GM12878 (cell line): ENCODE measurements at regions not wholly inside any gene's neighbourhood (a gene's known extent, or its start where the extent isn't known, plus 50 kb on each side); places are given as distances from the start of the nearest gene placed in this dataset.

Experiments
- ATAC-seq: fragments of 200-7000 bp; cut with Tn5 transposase; 3 replicates; pipeline ENCODE4 v1.9.1; 2020; ENCODE audit warnings: mild to moderate bottlenecking, moderate library complexity
- BruUV-seq: library from RNA; stranded (reverse); fragments of 400-500 nt; replicated peaks from 2 replicates; lab custom pipeline; 2021; lab: Mats Ljungman, UMichigan
- CTCF ChIA-PET: fragments of 300-600 bp; sonication (Branson Sonifier 250); formaldehyde crosslinking; extraction: SDS; loops from one replicate; lab custom pipeline; 2021; ENCODE audit warnings: inconsistent platforms; lab: Yijun Ruan, JAX
- POLR2A ChIA-PET: fragments of 350-600 bp; formaldehyde crosslinking; extraction: SDS; loops from one replicate; lab custom pipeline; 2021; ENCODE audit warnings: inconsistent platforms; lab: Charles Lee
- RAD21 ChIA-PET: fragments of 300-600 bp; sonication (Branson Sonifier 250); formaldehyde crosslinking; loops from one replicate; lab custom pipeline; 2023; ENCODE audit warnings: antibody characterized with exemption; ENCODE audit not compliant: unreplicated experiment; lab: Charles Lee
- SMC1A ChIA-PET: fragments of 300-600 bp; sonication (Branson Sonifier 250); formaldehyde crosslinking; loops from one replicate; lab custom pipeline; 2023; ENCODE audit not compliant: unreplicated experiment, uncharacterized antibody; lab: Charles Lee
- DNase-seq: peaks from one replicate; pipeline ENCODE4 v3.0.0-alpha.2; 2011; ENCODE audit warnings: low read depth, low spot score
- FAIRE-seq: peaks from 3 replicates; lab custom pipeline; 2011; peaks lifted over from hg19 to GRCh38; lab: Jason Lieb, UNC
- H2AFZ ChIP-seq: 2 replicates; pipeline ENCODE4 v1.6.0; 2011; ENCODE audit warnings: low read depth, low read length, control low read depth; ENCODE audit not compliant: control insufficient read depth
- H3K27ac ChIP-seq: 2 replicates; pipeline ENCODE4 v1.5.1; 2011; ENCODE audit warnings: control low read depth; ENCODE audit not compliant: control insufficient read depth, insufficient read depth
- H3K27me3 ChIP-seq, 2 experiments: replicated peaks in 1 of 2; 2 replicates each; pipeline versions ENCODE4 v1.6.0 to v1.6.1; 2011; ENCODE audit warnings: low read length in 1 of 2; ENCODE audit not compliant: control insufficient read depth in 2 of 2, insufficient read depth in 2 of 2
- H3K36me3 ChIP-seq, 2 experiments: 2 replicates each; pipeline ENCODE4 v1.5.1; 2011; ENCODE audit warnings: low read length in 1 of 2; ENCODE audit not compliant: control insufficient read depth in 2 of 2, insufficient read depth in 2 of 2
- H3K4me1 ChIP-seq: 2 replicates; pipeline ENCODE4 v1.6.1; 2011; ENCODE audit warnings: mild to moderate bottlenecking, low read length, moderate library complexity, mixed read lengths; ENCODE audit not compliant: control insufficient read depth, insufficient read depth
- H3K4me2 ChIP-seq: 2 replicates; pipeline ENCODE4 v1.6.0; 2011; ENCODE audit warnings: control low read depth; ENCODE audit not compliant: control insufficient read depth, insufficient read depth
- H3K4me3 ChIP-seq: fragments of 200-600 bp; sonication (generic); 2 replicates; pipeline ENCODE4 v1.5.1; 2016
- H3K79me2 ChIP-seq: 2 replicates; pipeline ENCODE4 v1.6.0; 2011; ENCODE audit warnings: low read length; ENCODE audit not compliant: control insufficient read depth, insufficient read depth
- H3K9ac ChIP-seq: 2 replicates; pipeline ENCODE4 v1.8.0; 2011; ENCODE audit warnings: low read length, control low read depth, mixed read lengths; ENCODE audit not compliant: control insufficient read depth, insufficient read depth
- H3K9me3 ChIP-seq: replicated peaks from 3 replicates; pipeline ENCODE4 v1.5.1; 2011; ENCODE audit warnings: mild to moderate bottlenecking, low read length; ENCODE audit not compliant: control insufficient read depth, insufficient read depth
- H4K20me1 ChIP-seq: 2 replicates; pipeline ENCODE4 v1.6.0; 2011; ENCODE audit not compliant: control insufficient read depth, insufficient read depth
- BACH1 ChIP-seq: fragments of 450-650 bp; IDR thresholded peaks from 2 replicates; pipeline ENCODE4 v1.6.1; 2017; ENCODE audit warnings: mild to moderate bottlenecking, borderline replicate concordance
- CHD1 ChIP-seq: IDR thresholded peaks from 2 replicates; pipeline ENCODE4 v1.6.1; 2012; ENCODE audit warnings: low read depth, low read length, improper control_type of control experiment
- DPF2 ChIP-seq: fragments of 450-650 bp; IDR thresholded peaks from 2 replicates; pipeline ENCODE4 v1.6.1; 2017; ENCODE audit warnings: mild to moderate bottlenecking
- EP300 ChIP-seq, 2 experiments: fragments of 150-350 bp in 1 of 2; IDR thresholded peaks; 2 replicates each; pipeline ENCODE4 v1.6.1; 2011 to 2012; ENCODE audit warnings: low read depth in 2 of 2, low read length in 2 of 2, borderline replicate concordance in 1 of 2, improper control_type of control experiment in 1 of 2, inconsistent platforms in 1 of 2; ENCODE audit not compliant: control insufficient read depth in 1 of 2
- EZH2 ChIP-seq: IDR thresholded peaks from 2 replicates; pipeline ENCODE4 v1.6.1; 2012; ENCODE audit warnings: low read depth, mild to moderate bottlenecking, control low read depth, inconsistent platforms, low read length, borderline replicate concordance; ENCODE audit not compliant: control insufficient read depth
- HDAC2 ChIP-seq: fragments of 200-600 bp; sonication (generic); IDR thresholded peaks from 2 replicates; pipeline ENCODE4 v1.6.1; 2017
- HDAC6 ChIP-seq: fragments of 200-600 bp; sonication (generic); IDR thresholded peaks from one replicate; pipeline ENCODE4 v1.8.0; 2017; ENCODE audit warnings: antibody characterized with exemption; ENCODE audit not compliant: unreplicated experiment
- HDGF ChIP-seq: fragments of 450-650 bp; IDR thresholded peaks from 2 replicates; pipeline ENCODE4 v1.6.1; 2016; ENCODE audit warnings: antibody characterized with exemption
- MEF2A ChIP-seq: IDR thresholded peaks from 2 replicates; pipeline ENCODE4 v1.6.1; 2011; ENCODE audit warnings: low read depth, mild to moderate bottlenecking, low read length, moderate library complexity; ENCODE audit not compliant: insufficient read depth
- PML ChIP-seq: IDR thresholded peaks from 2 replicates; pipeline ENCODE4 v1.6.1; 2012; ENCODE audit warnings: low read length, inconsistent platforms
- RBBP5 ChIP-seq: fragments of 200-600 bp; sonication (generic); conservative IDR thresholded peaks from 2 replicates; pipeline ENCODE4 v1.6.1; 2016
- RUNX3 ChIP-seq: IDR thresholded peaks from 2 replicates; pipeline ENCODE4 v1.6.1; 2012; ENCODE audit warnings: low read length, inconsistent platforms
- SREBF2 ChIP-seq: IDR thresholded peaks from 2 replicates; pipeline ENCODE4 v1.6.1; 2012; ENCODE audit warnings: mild to moderate bottlenecking, low read length
- TARDBP ChIP-seq: IDR thresholded peaks from 2 replicates; pipeline ENCODE4 v1.6.1; 2016; ENCODE audit warnings: borderline replicate concordance
- ZNF384 ChIP-seq: IDR thresholded peaks from 2 replicates; pipeline ENCODE4 v1.6.1; 2012; ENCODE audit warnings: low read depth, mild to moderate bottlenecking, low read length, improper control_type of control experiment, borderline replicate concordance
- WGBS: methylation state at CpG from one replicate; pipeline ENCODE4 v1.1.6; 2016; ENCODE audit warnings: low lambda C conversion rate; ENCODE audit not compliant: insufficient replicate concordance, insufficient coverage; ENCODE audit errors: missing lambda C conversion rate; 5-methylcytosine and 5-hydroxymethylcytosine counted together
- in situ Hi-C: fragments of 300-500 bp; cut with MboI; formaldehyde crosslinking; loops from 9 replicates; pipeline ENCODE4 v1.14.3; 2018; ENCODE audit warnings: mixed read lengths
- intact Hi-C: fragments of 100-400 bp; cut with micrococcal nuclease; formaldehyde crosslinking; loops from one replicate; pipeline ENCODE4 v1.14.2; 2022; ENCODE audit not compliant: unreplicated experiment
- TF ChIP-seq, protein P1 (sequence below): IDR thresholded peaks from 2 replicates; pipeline ENCODE4 v1.6.1; 2012; ENCODE audit warnings: low read length, inconsistent platforms
- TF ChIP-seq, protein P2 (sequence below): fragments of 450-650 bp; IDR thresholded peaks from 2 replicates; pipeline ENCODE4 v1.6.1; 2017; ENCODE audit warnings: borderline replicate concordance
- TF ChIP-seq, protein P3 (sequence below): fragments of 450-650 bp; IDR thresholded peaks from 2 replicates; pipeline ENCODE4 v1.6.1; 2017; ENCODE audit warnings: low read depth, mild to moderate bottlenecking, moderate library complexity
- TF ChIP-seq, protein P4 (sequence below): IDR thresholded peaks from 2 replicates; pipeline ENCODE4 v1.6.1; 2012; ENCODE audit warnings: mild to moderate bottlenecking, low read depth, low read length

DNA sequence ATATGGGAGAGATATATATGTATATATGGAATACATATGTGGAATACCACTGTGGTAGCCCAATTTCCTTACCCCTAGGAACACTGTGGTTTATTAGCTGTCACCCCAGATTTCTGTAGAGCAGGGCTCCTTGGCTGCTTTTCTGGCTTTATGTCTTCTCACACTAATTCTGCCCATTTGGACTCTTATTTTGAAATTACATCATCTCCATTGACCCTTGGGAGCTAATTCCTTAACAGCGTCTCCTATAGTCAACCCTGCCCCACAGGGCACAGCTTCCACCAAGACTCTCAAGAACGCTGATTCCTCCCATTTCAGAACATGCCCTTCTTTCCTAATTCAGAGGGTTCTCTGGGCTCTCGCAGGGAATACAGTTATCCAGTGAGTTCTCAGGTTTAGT is 55.4 kb upstream of the TARP start:
- Histone ChIP-seq H3K9ac (no peak overlapping the region), H3K27me3 (no peaks in the 10 kb centered on the region), H2AFZ (no peak overlapping the region), H3K4me3 (no peak overlapping the region), H3K27ac (no peak overlapping the region), H4K20me1 (no peaks in the 10 kb centered on the region), H3K4me1 (no peaks in the 10 kb centered on the region), H3K79me2 (no peaks in the 10 kb centered on the region), H3K4me2 (no peak overlapping the region), H3K36me3 (no peaks in the 10 kb centered on the region), H3K9me3 (no peaks in the 10 kb centered on the region)
- CTCF ChIA-PET, result interaction anchor here (0.7 to 6.1 kb wide), 8 partner anchors 9 to 113 kb away, joined by 3 to 66 read pairs (median 4); no protein-coding TSS in a partner anchor
- DNase-seq, result no peak
- ATAC-seq, result no peak
- POLR2A ChIA-PET, result no interaction called here
- RAD21 ChIA-PET, result interaction anchor here (1.1 to 3.4 kb wide), 2 partner anchors 10 to 113 kb away, joined by 4 to 11 read pairs; no protein-coding TSS in a partner anchor
- WGBS, result 35% methylated on average over 3 of the region's 3 CpGs
- in situ Hi-C loops (loop anchor here (25.0 kb wide), 1 partner anchor 117 kb away; no protein-coding TSS in a partner anchor), intact Hi-C loops (no loop called here)
- SMC1A ChIA-PET, result interaction anchor here (1.1 to 3.9 kb wide), 3 partner anchors 9 to 113 kb away, joined by 3 to 26 read pairs (median 15); no protein-coding TSS in a partner anchor
- no TSS peak for BruUV-seq
- no peak for FAIRE-seq
- TF ChIP-seq EP300 (IDR thresholded peaks at IDR 0.05; ENCODE audit: borderline replicate concordance in 1 of 2, control insufficient read depth in 1 of 2, low read depth in 2 of 2, low read length in 2 of 2) (no peak), HDGF (no peak), DPF2 (no peak), TARDBP (no peak), MEF2A (no peak), EZH2 (no peak), PML (no peak), HDAC6 (no peak), BACH1 (no peak), RBBP5 (no peak), ZNF384 (no peak), CHD1 (no peak), RUNX3 (no peak), HDAC2 (no peak), SREBF2 (no peak)
- TF ChIP-seq, protein P1, sequence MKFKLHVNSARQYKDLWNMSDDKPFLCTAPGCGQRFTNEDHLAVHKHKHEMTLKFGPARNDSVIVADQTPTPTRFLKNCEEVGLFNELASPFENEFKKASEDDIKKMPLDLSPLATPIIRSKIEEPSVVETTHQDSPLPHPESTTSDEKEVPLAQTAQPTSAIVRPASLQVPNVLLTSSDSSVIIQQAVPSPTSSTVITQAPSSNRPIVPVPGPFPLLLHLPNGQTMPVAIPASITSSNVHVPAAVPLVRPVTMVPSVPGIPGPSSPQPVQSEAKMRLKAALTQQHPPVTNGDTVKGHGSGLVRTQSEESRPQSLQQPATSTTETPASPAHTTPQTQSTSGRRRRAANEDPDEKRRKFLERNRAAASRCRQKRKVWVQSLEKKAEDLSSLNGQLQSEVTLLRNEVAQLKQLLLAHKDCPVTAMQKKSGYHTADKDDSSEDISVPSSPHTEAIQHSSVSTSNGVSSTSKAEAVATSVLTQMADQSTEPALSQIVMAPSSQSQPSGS, result no peak
- TF ChIP-seq, protein P2, sequence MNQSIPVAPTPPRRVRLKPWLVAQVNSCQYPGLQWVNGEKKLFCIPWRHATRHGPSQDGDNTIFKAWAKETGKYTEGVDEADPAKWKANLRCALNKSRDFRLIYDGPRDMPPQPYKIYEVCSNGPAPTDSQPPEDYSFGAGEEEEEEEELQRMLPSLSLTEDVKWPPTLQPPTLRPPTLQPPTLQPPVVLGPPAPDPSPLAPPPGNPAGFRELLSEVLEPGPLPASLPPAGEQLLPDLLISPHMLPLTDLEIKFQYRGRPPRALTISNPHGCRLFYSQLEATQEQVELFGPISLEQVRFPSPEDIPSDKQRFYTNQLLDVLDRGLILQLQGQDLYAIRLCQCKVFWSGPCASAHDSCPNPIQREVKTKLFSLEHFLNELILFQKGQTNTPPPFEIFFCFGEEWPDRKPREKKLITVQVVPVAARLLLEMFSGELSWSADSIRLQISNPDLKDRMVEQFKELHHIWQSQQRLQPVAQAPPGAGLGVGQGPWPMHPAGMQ, result no peak
- TF ChIP-seq, protein P3, sequence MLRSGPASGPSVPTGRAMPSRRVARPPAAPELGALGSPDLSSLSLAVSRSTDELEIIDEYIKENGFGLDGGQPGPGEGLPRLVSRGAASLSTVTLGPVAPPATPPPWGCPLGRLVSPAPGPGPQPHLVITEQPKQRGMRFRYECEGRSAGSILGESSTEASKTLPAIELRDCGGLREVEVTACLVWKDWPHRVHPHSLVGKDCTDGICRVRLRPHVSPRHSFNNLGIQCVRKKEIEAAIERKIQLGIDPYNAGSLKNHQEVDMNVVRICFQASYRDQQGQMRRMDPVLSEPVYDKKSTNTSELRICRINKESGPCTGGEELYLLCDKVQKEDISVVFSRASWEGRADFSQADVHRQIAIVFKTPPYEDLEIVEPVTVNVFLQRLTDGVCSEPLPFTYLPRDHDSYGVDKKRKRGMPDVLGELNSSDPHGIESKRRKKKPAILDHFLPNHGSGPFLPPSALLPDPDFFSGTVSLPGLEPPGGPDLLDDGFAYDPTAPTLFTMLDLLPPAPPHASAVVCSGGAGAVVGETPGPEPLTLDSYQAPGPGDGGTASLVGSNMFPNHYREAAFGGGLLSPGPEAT, result no peak
- TF ChIP-seq, protein P4, sequence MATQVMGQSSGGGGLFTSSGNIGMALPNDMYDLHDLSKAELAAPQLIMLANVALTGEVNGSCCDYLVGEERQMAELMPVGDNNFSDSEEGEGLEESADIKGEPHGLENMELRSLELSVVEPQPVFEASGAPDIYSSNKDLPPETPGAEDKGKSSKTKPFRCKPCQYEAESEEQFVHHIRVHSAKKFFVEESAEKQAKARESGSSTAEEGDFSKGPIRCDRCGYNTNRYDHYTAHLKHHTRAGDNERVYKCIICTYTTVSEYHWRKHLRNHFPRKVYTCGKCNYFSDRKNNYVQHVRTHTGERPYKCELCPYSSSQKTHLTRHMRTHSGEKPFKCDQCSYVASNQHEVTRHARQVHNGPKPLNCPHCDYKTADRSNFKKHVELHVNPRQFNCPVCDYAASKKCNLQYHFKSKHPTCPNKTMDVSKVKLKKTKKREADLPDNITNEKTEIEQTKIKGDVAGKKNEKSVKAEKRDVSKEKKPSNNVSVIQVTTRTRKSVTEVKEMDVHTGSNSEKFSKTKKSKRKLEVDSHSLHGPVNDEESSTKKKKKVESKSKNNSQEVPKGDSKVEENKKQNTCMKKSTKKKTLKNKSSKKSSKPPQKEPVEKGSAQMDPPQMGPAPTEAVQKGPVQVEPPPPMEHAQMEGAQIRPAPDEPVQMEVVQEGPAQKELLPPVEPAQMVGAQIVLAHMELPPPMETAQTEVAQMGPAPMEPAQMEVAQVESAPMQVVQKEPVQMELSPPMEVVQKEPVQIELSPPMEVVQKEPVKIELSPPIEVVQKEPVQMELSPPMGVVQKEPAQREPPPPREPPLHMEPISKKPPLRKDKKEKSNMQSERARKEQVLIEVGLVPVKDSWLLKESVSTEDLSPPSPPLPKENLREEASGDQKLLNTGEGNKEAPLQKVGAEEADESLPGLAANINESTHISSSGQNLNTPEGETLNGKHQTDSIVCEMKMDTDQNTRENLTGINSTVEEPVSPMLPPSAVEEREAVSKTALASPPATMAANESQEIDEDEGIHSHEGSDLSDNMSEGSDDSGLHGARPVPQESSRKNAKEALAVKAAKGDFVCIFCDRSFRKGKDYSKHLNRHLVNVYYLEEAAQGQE, result no peak
- TF ChIP-seq, all 136 proteins: peak for 0
